Trophoblast cell (in vitro differentiated cells and primary cell): ENCODE measurements at regions not wholly inside any gene's neighbourhood (a gene's known extent, or its start where the extent isn't known, plus 50 kb on each side); places are given as distances from the start of the nearest gene placed in this dataset.
A peak's percentile ranks its signal among the peaks of the same experiment; 100 is the strongest.

Source experiments
- DNase-seq, 2 donors: peaks; one replicate each; pipeline ENCODE4 v3.0.0-alpha.2; 2016
- H2AFZ ChIP-seq: 2 replicates; pipeline ENCODE4 v1.6.1; 2013; ENCODE audit warnings: low read length, moderate library complexity, mild to moderate bottlenecking; ENCODE audit not compliant: insufficient read depth, poor library complexity
- H2AK5ac ChIP-seq: 2 replicates; pipeline ENCODE4 v1.6.1; 2013; ENCODE audit warnings: mild to moderate bottlenecking, low read length
- H2BK120ac ChIP-seq: 2 replicates; pipeline ENCODE4 v1.6.1; 2013; ENCODE audit warnings: low read length, mild to moderate bottlenecking, moderate library complexity; ENCODE audit not compliant: insufficient read depth, poor library complexity
- H2BK12ac ChIP-seq: 2 replicates; pipeline ENCODE4 v1.6.1; 2013; ENCODE audit warnings: mild to moderate bottlenecking, low read length, moderate library complexity
- H2BK5ac ChIP-seq: 2 replicates; pipeline ENCODE4 v1.6.1; 2013; ENCODE audit warnings: low read length, low read depth, moderate library complexity, mild to moderate bottlenecking; ENCODE audit not compliant: poor library complexity
- H3K14ac ChIP-seq: 2 replicates; pipeline ENCODE4 v1.6.1; 2013; ENCODE audit warnings: mild to moderate bottlenecking, low read length
- H3K18ac ChIP-seq: 2 replicates; pipeline ENCODE4 v1.6.1; 2013; ENCODE audit warnings: mild to moderate bottlenecking, low read length
- H3K23ac ChIP-seq: 2 replicates; pipeline ENCODE4 v1.6.1; 2013; ENCODE audit warnings: low read length
- H3K27ac ChIP-seq: 2 replicates; pipeline ENCODE4 v1.5.1; 2013; ENCODE audit warnings: low read depth, mild to moderate bottlenecking, inconsistent platforms, low read length, moderate library complexity
- H3K27me3 ChIP-seq: 2 replicates; pipeline ENCODE4 v1.6.1; 2013; ENCODE audit warnings: inconsistent platforms, mild to moderate bottlenecking, low read length, moderate library complexity; ENCODE audit not compliant: insufficient read depth
- H3K36me3 ChIP-seq, 2 experiments: 1 replicate in 1 of 2; 2 replicates in 1 of 2; pipeline ENCODE4 v1.6.1; 2013; ENCODE audit warnings: low read length in 2 of 2, mild to moderate bottlenecking in 2 of 2, moderate library complexity in 1 of 2; ENCODE audit not compliant: insufficient read depth in 2 of 2, control insufficient read depth in 1 of 2
- H3K4ac ChIP-seq: 2 replicates; pipeline ENCODE4 v1.6.1; 2013; ENCODE audit warnings: low read depth, mild to moderate bottlenecking, low read length, moderate library complexity
- H3K4me1 ChIP-seq, 2 experiments: 1 replicate in 1 of 2; 2 replicates in 1 of 2; pipeline ENCODE4 v1.6.1; 2013; ENCODE audit warnings: low read length in 2 of 2, mild to moderate bottlenecking in 2 of 2, moderate library complexity in 1 of 2; ENCODE audit not compliant: insufficient read depth in 2 of 2, control insufficient read depth in 1 of 2
- H3K4me2 ChIP-seq: 2 replicates; pipeline ENCODE4 v1.6.1; 2013; ENCODE audit warnings: inconsistent platforms, mild to moderate bottlenecking, low read length, moderate library complexity
- H3K4me3 ChIP-seq: 2 replicates; pipeline ENCODE4 v1.5.1; 2013; ENCODE audit warnings: mild to moderate bottlenecking, low read depth, low read length, inconsistent platforms
- H3K79me1 ChIP-seq: one replicate; pipeline ENCODE4 v1.6.1; 2013; ENCODE audit warnings: low read length
- H3K79me2 ChIP-seq: 2 replicates; pipeline ENCODE4 v1.6.1; 2013; ENCODE audit warnings: low read length, mild to moderate bottlenecking; ENCODE audit not compliant: control insufficient read depth, insufficient read depth, poor library complexity
- H3K9ac ChIP-seq: 2 replicates; pipeline ENCODE4 v1.6.1; 2013; ENCODE audit warnings: mild to moderate bottlenecking, low read length
- H3K9me3 ChIP-seq: 2 replicates; pipeline ENCODE4 v1.6.1; 2013; ENCODE audit warnings: low read depth, mild to moderate bottlenecking, control low read depth, inconsistent platforms, low read length; ENCODE audit not compliant: insufficient read depth
- H4K12ac ChIP-seq: 2 replicates; pipeline ENCODE4 v1.6.1; 2013; ENCODE audit warnings: low read depth, mild to moderate bottlenecking, low read length, moderate library complexity
- H4K8ac ChIP-seq: 2 replicates; pipeline ENCODE4 v1.6.1; 2013; ENCODE audit warnings: low read depth, mild to moderate bottlenecking, low read length, moderate library complexity
- H4K91ac ChIP-seq: one replicate; pipeline ENCODE4 v1.6.1; 2013; ENCODE audit warnings: low read depth, mild to moderate bottlenecking, low read length, moderate library complexity
- WGBS: extraction: QIAGEN DNeasy Blood & Tissue Kit; methylation state at CpG from one replicate; pipeline ENCODE4 v1.1.7; 2013; ENCODE audit warnings: missing lambda C conversion rate; ENCODE audit not compliant: insufficient read length, insufficient coverage; ENCODE audit errors: extremely low coverage; 5-methylcytosine and 5-hydroxymethylcytosine counted together

- Histone ChIP-seq H2AFZ (no peak overlapping the region), H3K4ac (no peak overlapping the region), H4K12ac (no peak overlapping the region), H3K79me1 (no peaks in the 10 kb centered on the region), H3K18ac (no peak overlapping the region), H2AK5ac (no peak overlapping the region), H2BK5ac (no peak overlapping the region), H3K36me3 (no peaks in the 10 kb centered on the region), H3K14ac (no peak overlapping the region), H3K27ac (no peak overlapping the region), H3K27me3 (no peaks in the 10 kb centered on the region), H2BK12ac (no peak overlapping the region), H3K4me3 (no peak overlapping the region), H3K4me1 (no peaks in the 10 kb centered on the region), H4K91ac (peak overlapping the region; percentile 14), H3K9ac (no peak overlapping the region), H3K23ac (no peak overlapping the region), H3K9me3 (no peaks in the 10 kb centered on the region), H3K4me2 (no peak overlapping the region), H2BK120ac (no peak overlapping the region), H4K8ac (no peak overlapping the region), H3K79me2 (no peaks in the 10 kb centered on the region)
- no peak for DNase-seq
- no CpG with 5 or more reads among the region's 5 CpGs for whole genome bisulfite sequencing
These were observed 1220.7 kb downstream of the CDY2B start for GRCh38 chrY:16659340-16659739.

DNA sequence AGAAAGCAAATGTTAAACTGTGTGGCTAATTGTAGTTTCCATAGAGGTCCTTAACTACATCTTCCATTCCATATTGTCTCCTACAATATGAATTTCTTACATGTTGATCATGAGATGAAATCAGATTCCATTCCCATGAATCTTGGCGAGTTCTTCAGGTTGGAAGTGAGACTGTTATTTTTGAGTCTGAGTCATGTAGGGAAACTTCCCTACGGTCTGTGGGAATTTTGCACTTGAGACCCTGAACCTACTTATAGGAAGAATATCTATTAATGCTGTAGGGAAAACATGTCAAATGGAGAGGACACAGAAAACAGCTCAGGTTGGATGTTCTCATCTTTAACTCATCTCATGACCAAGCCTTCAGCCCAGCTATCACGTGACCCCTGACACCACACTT, 1226.0 kb downstream of the CDY2B start:
- Histone ChIP-seq H4K91ac (no peak overlapping the region), H2BK120ac (no peak overlapping the region), H3K79me2 (no peaks in the 10 kb centered on the region), H3K4me3 (no peak overlapping the region), H2BK5ac (no peak overlapping the region), H2BK12ac (no peak overlapping the region), H3K4me1 (no peaks in the 10 kb centered on the region), H4K8ac (no peak overlapping the region), H2AK5ac (no peak overlapping the region), H3K18ac (no peak overlapping the region), H3K23ac (no peak overlapping the region), H3K27ac (no peak overlapping the region), H3K9ac (no peak overlapping the region), H3K14ac (no peak overlapping the region), H3K4ac (no peak overlapping the region), H3K27me3 (no peaks in the 10 kb centered on the region), H3K4me2 (no peak overlapping the region), H4K12ac (no peak overlapping the region), H3K36me3 (no peaks in the 10 kb centered on the region), H2AFZ (no peak overlapping the region), H3K79me1 (no peaks in the 10 kb centered on the region), H3K9me3 (no peaks in the 10 kb centered on the region)
- no peak for DNase-seq
- no CpG with 5 or more reads among the region's 3 CpGs for WGBS

DNA sequence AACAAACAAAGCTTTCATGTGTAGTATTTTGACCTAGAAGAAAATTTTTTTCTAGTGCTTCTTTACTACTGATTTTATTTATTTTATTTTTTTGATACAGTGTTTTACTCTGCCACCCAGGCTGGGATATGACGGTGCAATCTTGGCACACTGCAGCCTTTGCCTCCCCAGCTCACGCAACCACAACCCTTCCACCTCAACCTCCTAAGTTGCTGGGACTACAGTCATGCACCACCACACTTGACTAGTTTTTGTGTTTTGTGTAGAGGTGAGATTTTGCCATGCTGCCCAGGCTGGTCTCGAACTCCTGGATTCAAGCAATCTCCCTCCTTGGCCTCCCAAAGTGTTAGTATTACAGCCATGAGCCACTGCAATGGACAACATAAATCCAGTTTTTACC, 1234.0 kb downstream of the CDY2B start:
- peaks cover 16 to 18% of the 10 kb centered on the region in 2 experiments for H3K4me1 ChIP-seq

GRCh38 chrY:16645449-16645848, 1234.6 kb downstream of the CDY2B start:
- H4K91ac ChIP-seq = no peak overlapping the region
- H2AK5ac ChIP-seq = no peak overlapping the region
- no peak overlapping the region for H3K14ac ChIP-seq
- H3K9ac ChIP-seq = no peak overlapping the region
- peaks cover 10% of the 10 kb centered on the region for H3K79me2 ChIP-seq
- no peak overlapping the region for H2BK120ac ChIP-seq
- H2BK12ac ChIP-seq = no peak overlapping the region
- H3K4ac ChIP-seq = no peak overlapping the region
- no peak overlapping the region for H3K18ac ChIP-seq
- no peak for DNase-seq
- H3K27me3 ChIP-seq = no peaks in the 10 kb centered on the region
- peaks cover 26% of the 10 kb centered on the region for H3K79me1 ChIP-seq
- H3K4me2 ChIP-seq = no peak overlapping the region
- no peak overlapping the region for H3K4me3 ChIP-seq
- H3K27ac ChIP-seq = no peak overlapping the region
- no peak overlapping the region for H4K12ac ChIP-seq
- no peak overlapping the region for H2AFZ ChIP-seq
- H3K36me3 ChIP-seq = no peaks in the 10 kb centered on the region
- H4K8ac ChIP-seq = no peak overlapping the region
- H3K9me3 ChIP-seq = no peaks in the 10 kb centered on the region
- no peak overlapping the region for H3K23ac ChIP-seq
- WGBS = no CpG with 5 or more reads among the region's 2 CpGs
- peaks cover 16 to 18% of the 10 kb centered on the region in 2 experiments for H3K4me1 ChIP-seq
- H2BK5ac ChIP-seq = no peak overlapping the region

More for the DNA sequence above, 1234.0 kb downstream of the CDY2B start:
- Histone ChIP-seq H4K8ac (peak overlapping the region; percentile 73), H3K36me3 (no peaks in the 10 kb centered on the region), H3K9ac (no peak overlapping the region), H3K4me3 (no peak overlapping the region), H3K27me3 (no peaks in the 10 kb centered on the region), H4K12ac (no peak overlapping the region), H2AK5ac (peak overlapping the region; percentile 79), H2BK12ac (peak overlapping the region; percentile 96), H2AFZ (peak overlapping the region; percentile 41), H3K4ac (peak overlapping the region; percentile 64), H2BK5ac (peak overlapping the region; percentile 97), H3K9me3 (no peaks in the 10 kb centered on the region), H3K23ac (no peak overlapping the region), H2BK120ac (peak overlapping the region; percentile 97), H4K91ac (peak overlapping the region; percentile 93), H3K14ac (peak overlapping the region; percentile 90), H3K27ac (no peak overlapping the region), H3K79me2 (peaks cover 10% of the 10 kb centered on the region), H3K4me2 (no peak overlapping the region), H3K79me1 (peaks cover 25% of the 10 kb centered on the region), H3K18ac (peak overlapping the region; percentile 88)
- no CpG with 5 or more reads among the region's 3 CpGs for whole genome bisulfite sequencing
- DNase-seq = no peak
